ENCODE measurements at regions not wholly inside any gene's neighbourhood (a gene's known extent, or its start where the extent isn't known, plus 50 kb on each side); places are given as distances from the start of the nearest gene placed in this dataset.

GRCh38 chr5:120122703-120123102 lies 341.4 kb upstream of the PRR16 start (continued):
- TF ChIP-seq TFAP4 (CRISPR knock-in tag; IDR thresholded peaks at IDR 0.05; ENCODE audit: borderline replicate concordance), result no peak

GRCh38 chr5:120124031-120124430 lies 340.1 kb upstream of the PRR16 start:
- in situ Hi-C loops (cut with MboI) (no loop called here), intact Hi-C loops (cut with micrococcal nuclease) (no loop called here)
- H3K9ac ChIP-seq (ENCODE audit: insufficient read depth in 1 of 2, low read depth in 2 of 2, low read length in 2 of 2), result no peak overlapping the region
- ATAC-seq (no peak), FAIRE-seq (no peak), DNase-seq (ENCODE audit: extremely low read depth in 1 of 4, low spot score in 3 of 4) (no peak)
- 4% methylated on average over 1 of the region's 1 CpG for WGBS (ENCODE audit: insufficient coverage, low coverage, missing lambda C conversion rate)
- H3K27me3 ChIP-seq (ENCODE audit: control insufficient read depth in 2 of 2, insufficient read depth in 2 of 2, low read length in 2 of 2), result no peaks in the 10 kb centered on the region
- no peaks in the 10 kb centered on the region for H3K9me3 ChIP-seq (replicated peaks; ENCODE audit: control insufficient read depth, insufficient read depth, low read depth, low read length)
- H3K4me2 ChIP-seq (ENCODE audit: insufficient read depth, low read length), result no peak overlapping the region
- BruUV-seq (replicated peaks), result no TSS peak
- H3K36me3 ChIP-seq (ENCODE audit: control insufficient read depth, insufficient read depth, low read length), result no peaks in the 10 kb centered on the region
- H3K27ac ChIP-seq (ENCODE audit: extremely low read depth, low read depth, low read length), result no peak overlapping the region
- H3K4me1 ChIP-seq (replicated peaks in 1 of 2; ENCODE audit: control insufficient read depth in 2 of 2, insufficient read depth in 2 of 2, low read length in 2 of 2), result no peaks in the 10 kb centered on the region
- H3K4me3 ChIP-seq, result no peak overlapping the region
- H4K20me1 ChIP-seq (replicated peaks; ENCODE audit: control insufficient read depth, insufficient read depth, low read length), result no peaks in the 10 kb centered on the region
- CTCF ChIA-PET (ENCODE audit: low intra/inter-chr PET ratio), result no interaction called here
- H3K9me1 ChIP-seq (ENCODE audit: control insufficient read depth, insufficient read depth, low read length), result no peaks in the 10 kb centered on the region
- H2AFZ ChIP-seq (ENCODE audit: low read depth, low read length), result no peak overlapping the region
- H3K79me2 ChIP-seq (ENCODE audit: control insufficient read depth, insufficient read depth, low read length), result no peaks in the 10 kb centered on the region
- POLR2A ChIA-PET, result no interaction called here
- TF ChIP-seq MCM7 (IDR thresholded peaks at IDR 0.05) (no peak), MITF (IDR thresholded peaks at IDR 0.05) (no peak), ZBTB11 (CRISPR knock-in tag; IDR thresholded peaks at IDR 0.05) (no peak), CBFA2T2 (conservative IDR thresholded peaks at IDR 0.05) (no peak), ATF3 (IDR thresholded peaks at IDR 0.05) (no peak), ATF3 (CRISPR knock-in tag; conservative IDR thresholded peaks at IDR 0.05) (no peak)

Measured in K562 (cell line).